ENCODE measurements at regions not wholly inside any gene's neighbourhood (a gene's known extent, or its start where the extent isn't known, plus 50 kb on each side); places are given as distances from the start of the nearest gene placed in this dataset.

- no peak overlapping the region for H3K4me3 ChIP-seq
- intact Hi-C loops (cut with DNase I; ENCODE audit: low total_unique reads), result no loop called here
- no peaks in the 10 kb centered on the region for H3K27me3 ChIP-seq
- no peak for DNase-seq
- no peaks in the 10 kb centered on the region for H3K4me1 ChIP-seq
- no peaks in the 10 kb centered on the region for H3K9me3 ChIP-seq
- TF ChIP-seq, protein P1, sequence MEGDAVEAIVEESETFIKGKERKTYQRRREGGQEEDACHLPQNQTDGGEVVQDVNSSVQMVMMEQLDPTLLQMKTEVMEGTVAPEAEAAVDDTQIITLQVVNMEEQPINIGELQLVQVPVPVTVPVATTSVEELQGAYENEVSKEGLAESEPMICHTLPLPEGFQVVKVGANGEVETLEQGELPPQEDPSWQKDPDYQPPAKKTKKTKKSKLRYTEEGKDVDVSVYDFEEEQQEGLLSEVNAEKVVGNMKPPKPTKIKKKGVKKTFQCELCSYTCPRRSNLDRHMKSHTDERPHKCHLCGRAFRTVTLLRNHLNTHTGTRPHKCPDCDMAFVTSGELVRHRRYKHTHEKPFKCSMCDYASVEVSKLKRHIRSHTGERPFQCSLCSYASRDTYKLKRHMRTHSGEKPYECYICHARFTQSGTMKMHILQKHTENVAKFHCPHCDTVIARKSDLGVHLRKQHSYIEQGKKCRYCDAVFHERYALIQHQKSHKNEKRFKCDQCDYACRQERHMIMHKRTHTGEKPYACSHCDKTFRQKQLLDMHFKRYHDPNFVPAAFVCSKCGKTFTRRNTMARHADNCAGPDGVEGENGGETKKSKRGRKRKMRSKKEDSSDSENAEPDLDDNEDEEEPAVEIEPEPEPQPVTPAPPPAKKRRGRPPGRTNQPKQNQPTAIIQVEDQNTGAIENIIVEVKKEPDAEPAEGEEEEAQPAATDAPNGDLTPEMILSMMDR (IDR thresholded peaks at IDR 0.05), result no peak
- H3K27ac ChIP-seq, result no peak overlapping the region
- no peaks in the 10 kb centered on the region for H3K36me3 ChIP-seq
These were observed 280.6 kb downstream of the PPP1R2C start for GRCh38 chrX:42497356-42497755.

DNA sequence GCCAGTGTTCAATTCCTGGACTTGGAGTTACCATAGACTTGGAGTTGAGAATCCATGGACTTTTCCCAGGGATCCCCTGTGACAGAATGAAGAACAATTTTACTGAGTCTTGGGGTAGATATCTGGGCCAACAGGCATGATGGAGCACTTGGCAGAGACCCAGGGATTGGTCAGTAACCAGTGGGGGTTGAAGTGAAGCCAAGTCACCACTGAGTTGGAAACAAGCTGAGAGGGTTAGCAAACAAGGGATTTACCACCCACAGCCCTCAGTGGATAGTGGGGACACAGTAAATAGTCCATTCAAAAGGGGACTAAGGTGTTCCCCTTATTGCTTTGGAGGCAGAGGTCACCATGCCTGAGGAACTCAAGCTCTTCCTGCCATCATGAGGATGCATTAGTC is 281.7 kb downstream of the PPP1R2C start:
- TF ChIP-seq, protein P1 (IDR thresholded peaks at IDR 0.05), result no peak
- intact Hi-C loops (cut with DNase I; ENCODE audit: low total_unique reads), result no loop called here
- no peak overlapping the region for H3K4me3 ChIP-seq
- H3K36me3 ChIP-seq, result no peaks in the 10 kb centered on the region
- H3K27me3 ChIP-seq, result no peaks in the 10 kb centered on the region
- H3K4me1 ChIP-seq, result no peaks in the 10 kb centered on the region
- no peaks in the 10 kb centered on the region for H3K9me3 ChIP-seq
- DNase-seq, result no peak
- no peak overlapping the region for H3K27ac ChIP-seq

DNA sequence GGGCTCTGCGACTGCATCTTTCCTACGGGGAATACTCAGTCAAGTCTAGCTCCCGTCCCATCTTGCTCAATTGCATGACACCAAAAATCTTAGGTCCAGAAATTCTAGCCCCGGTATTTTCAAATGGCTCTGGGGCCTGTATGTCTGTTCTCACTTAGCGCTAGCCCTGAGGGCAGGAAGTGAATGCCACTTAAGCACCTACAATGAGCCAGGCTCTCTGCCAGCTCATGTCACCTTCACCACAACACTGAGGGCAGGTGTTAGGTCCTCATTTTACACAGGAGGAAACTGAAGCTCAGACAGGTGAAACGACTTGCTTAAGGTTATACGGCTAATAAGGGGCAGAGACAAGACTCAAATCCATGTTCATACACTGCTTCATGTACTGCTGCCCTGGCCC is 282.8 kb downstream of the PPP1R2C start:
- H3K27ac ChIP-seq, result no peak overlapping the region
- TF ChIP-seq, protein P1 (IDR thresholded peaks at IDR 0.05), result no peak
- no peak for DNase-seq
- no peaks in the 10 kb centered on the region for H3K9me3 ChIP-seq
- no peak overlapping the region for H3K4me3 ChIP-seq
- intact Hi-C loops (cut with DNase I; ENCODE audit: low total_unique reads), result no loop called here
- H3K27me3 ChIP-seq, result no peaks in the 10 kb centered on the region
- no peaks in the 10 kb centered on the region for H3K4me1 ChIP-seq
- no peaks in the 10 kb centered on the region for H3K36me3 ChIP-seq

DNA sequence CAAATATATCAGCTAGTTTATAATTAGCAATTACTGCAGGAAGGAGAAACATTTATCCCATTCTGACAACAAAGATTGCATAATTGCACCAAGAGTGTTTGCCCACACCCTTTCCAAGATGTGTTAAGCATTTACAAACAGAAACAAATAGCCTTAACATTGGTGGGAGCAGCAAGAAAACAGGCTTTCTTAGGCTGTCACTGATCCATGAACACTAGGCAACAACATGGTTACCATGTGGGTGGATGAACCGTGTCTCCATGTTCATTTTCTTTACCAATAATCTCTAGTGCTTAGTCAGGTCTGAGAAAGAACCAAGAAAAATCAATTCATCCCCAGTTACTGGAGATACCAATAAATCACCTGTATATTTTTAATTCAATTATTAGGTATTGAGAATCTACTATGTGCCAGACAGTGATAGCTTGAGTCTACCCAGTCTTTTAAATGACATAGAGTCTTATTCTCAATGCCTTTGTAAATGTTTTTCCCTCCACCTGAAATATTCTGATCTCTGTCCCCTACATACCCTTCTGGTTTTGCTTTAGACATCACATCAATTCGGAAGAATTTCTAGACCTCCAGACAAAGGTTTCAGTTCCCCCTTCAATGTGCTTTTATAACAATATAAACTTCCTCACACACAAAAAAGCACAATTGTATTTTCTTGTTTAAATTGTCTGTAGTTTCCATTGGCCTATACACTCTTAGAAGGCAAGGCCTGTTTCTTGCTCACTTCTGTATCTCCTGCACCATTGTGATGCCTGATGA is 286.6 kb downstream of the PPP1R2C start:
- no peaks in the 10 kb centered on the region for H3K36me3 ChIP-seq
- H3K9me3 ChIP-seq, result no peaks in the 10 kb centered on the region
- no peak for DNase-seq
- no peak overlapping the region for H3K27ac ChIP-seq
- H3K4me3 ChIP-seq, result no peak overlapping the region
- intact Hi-C loops (cut with DNase I; ENCODE audit: low total_unique reads), result no loop called here
- H3K27me3 ChIP-seq, result no peaks in the 10 kb centered on the region
- no peaks in the 10 kb centered on the region for H3K4me1 ChIP-seq
- TF ChIP-seq, protein P1 (IDR thresholded peaks at IDR 0.05), result no peak

GRCh38 chrX:42490111-42490510 is 287.9 kb downstream of the PPP1R2C start:
- intact Hi-C loops (cut with DNase I; ENCODE audit: low total_unique reads), result no loop called here
- no peak for DNase-seq
- TF ChIP-seq, protein P1 (IDR thresholded peaks at IDR 0.05), result no peak
- H3K27ac ChIP-seq, result no peak overlapping the region
- no peaks in the 10 kb centered on the region for H3K36me3 ChIP-seq
- H3K27me3 ChIP-seq, result no peaks in the 10 kb centered on the region
- no peaks in the 10 kb centered on the region for H3K9me3 ChIP-seq
- H3K4me1 ChIP-seq, result no peaks in the 10 kb centered on the region
- H3K4me3 ChIP-seq, result no peak overlapping the region

Measured in tibial artery (tissue), 4 donors.